Neural progenitor cell (in vitro differentiated cells): ENCODE measurements at regions not wholly inside any gene's neighbourhood (a gene's known extent, or its start where the extent isn't known, plus 50 kb on each side); places are given as distances from the start of the nearest gene placed in this dataset.

ENCODE experiments used
- EZH2 ChIP-seq: fragments of 200-600 bp; sonication (generic); IDR thresholded peaks from 2 replicates; pipeline ENCODE4 v1.6.1; 2017; ENCODE audit warnings: antibody characterized with exemption, mild to moderate bottlenecking, moderate library complexity
- TF ChIP-seq, protein P1 (sequence below): fragments of 200-600 bp; sonication (generic); IDR thresholded peaks from 2 replicates; pipeline ENCODE4 v1.5.1; 2017; ENCODE audit warnings: antibody characterized with exemption, mild to moderate bottlenecking

DNA sequence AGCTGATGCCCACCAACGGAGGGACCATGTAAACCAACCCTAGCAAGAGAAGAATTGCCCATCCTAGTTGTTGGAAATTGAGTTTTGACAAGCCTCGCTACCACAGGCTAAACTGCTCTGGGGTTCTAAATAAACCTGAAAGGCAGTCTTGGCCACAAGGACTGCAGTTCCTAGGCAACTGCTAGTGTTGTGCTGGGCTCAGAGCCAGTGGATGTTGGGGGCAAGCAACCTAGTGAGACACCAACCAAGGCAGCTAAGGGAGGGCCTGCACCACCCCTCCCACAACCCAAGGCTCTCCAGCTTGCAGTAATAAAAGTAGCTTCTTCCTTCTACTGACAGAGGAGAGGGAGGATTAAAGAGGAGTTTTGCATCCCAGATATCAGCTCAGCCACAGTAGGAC lies 102.4 kb upstream of the PKN2 start:
- TF ChIP-seq EZH2, result no peak
- TF ChIP-seq, protein P1, sequence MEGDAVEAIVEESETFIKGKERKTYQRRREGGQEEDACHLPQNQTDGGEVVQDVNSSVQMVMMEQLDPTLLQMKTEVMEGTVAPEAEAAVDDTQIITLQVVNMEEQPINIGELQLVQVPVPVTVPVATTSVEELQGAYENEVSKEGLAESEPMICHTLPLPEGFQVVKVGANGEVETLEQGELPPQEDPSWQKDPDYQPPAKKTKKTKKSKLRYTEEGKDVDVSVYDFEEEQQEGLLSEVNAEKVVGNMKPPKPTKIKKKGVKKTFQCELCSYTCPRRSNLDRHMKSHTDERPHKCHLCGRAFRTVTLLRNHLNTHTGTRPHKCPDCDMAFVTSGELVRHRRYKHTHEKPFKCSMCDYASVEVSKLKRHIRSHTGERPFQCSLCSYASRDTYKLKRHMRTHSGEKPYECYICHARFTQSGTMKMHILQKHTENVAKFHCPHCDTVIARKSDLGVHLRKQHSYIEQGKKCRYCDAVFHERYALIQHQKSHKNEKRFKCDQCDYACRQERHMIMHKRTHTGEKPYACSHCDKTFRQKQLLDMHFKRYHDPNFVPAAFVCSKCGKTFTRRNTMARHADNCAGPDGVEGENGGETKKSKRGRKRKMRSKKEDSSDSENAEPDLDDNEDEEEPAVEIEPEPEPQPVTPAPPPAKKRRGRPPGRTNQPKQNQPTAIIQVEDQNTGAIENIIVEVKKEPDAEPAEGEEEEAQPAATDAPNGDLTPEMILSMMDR, result no peak
